GM12892 (cell line): ENCODE measurements at regions not wholly inside any gene's neighbourhood (a gene's known extent, or its start where the extent isn't known, plus 50 kb on each side); places are given as distances from the start of the nearest gene placed in this dataset.

ENCODE experiments used
- POLR2A ChIP-seq: IDR thresholded peaks from 2 replicates; pipeline ENCODE4 v1.6.1; 2011; ENCODE audit warnings: low read depth, low read length, control low read depth
- POLR2AphosphoS5 ChIP-seq: IDR thresholded peaks from 2 replicates; pipeline ENCODE4 v1.6.1; 2011; ENCODE audit warnings: low read depth, low read length, control low read depth

DNA sequence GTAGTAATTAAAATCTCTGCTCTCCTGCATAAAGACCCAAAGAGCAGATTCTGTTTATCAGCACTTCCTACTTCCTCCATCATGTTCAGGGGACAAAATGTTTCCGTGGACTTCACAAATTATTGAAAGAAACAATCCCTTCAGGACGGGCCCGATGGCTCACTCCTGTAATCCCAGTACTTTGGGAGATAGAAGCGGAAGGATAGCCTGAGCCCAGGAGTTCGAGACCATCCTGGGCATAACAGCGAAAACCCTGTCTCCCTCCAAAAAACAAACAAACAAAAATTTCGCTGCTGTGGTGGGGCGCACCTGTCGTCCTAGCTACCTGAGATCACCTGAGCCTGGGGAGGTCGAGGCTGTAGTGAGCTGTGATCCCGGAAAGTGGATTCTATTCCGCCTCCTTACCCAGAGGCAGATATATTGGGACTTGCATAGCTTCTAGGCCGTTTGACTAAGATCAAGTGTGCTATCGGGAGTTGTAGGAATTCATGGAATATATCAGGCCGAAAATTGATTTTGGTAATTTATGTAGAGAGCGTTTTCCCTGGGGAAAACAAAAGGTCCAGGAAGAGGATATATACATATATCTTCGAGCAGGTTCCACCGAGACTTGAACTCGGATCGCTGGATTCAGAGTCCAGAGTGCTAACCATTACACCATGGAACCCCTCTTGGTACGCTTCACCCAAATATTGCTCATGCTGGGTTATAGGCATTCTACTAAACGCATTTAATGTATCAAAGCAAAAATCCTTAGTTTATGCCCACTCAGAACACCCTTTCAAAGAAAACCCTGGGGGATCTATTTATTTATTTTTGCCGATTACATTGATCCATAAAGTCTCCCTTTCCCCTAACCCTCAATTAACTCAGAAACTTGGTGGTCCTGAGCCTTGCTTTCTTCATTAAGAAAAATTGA is 74.5 kb upstream of the ZNF184 start:
- TF ChIP-seq POLR2A (no peak), POLR2AphosphoS5 (no peak)
